ENCODE measurements at regions not wholly inside any gene's neighbourhood (a gene's known extent, or its start where the extent isn't known, plus 50 kb on each side); places are given as distances from the start of the nearest gene placed in this dataset.

GRCh38 chr2:220185766-220186305, 558.4 kb downstream of the SLC4A3 start:
- DNase-seq = no peak

- peak; percentile 8 for DNase-seq
Observed at GRCh38 chr2:220188031-220188430, 560.6 kb downstream of the SLC4A3 start.

GRCh38 chr2:220191031-220191430, 563.6 kb downstream of the SLC4A3 start:
- no peak for DNase-seq

- no peak for DNase-seq
Observed at GRCh38 chr2:220191737-220192136, 564.3 kb downstream of the SLC4A3 start.

- no peak for DNase-seq
Observed at GRCh38 chr2:220192994-220193753, 565.7 kb downstream of the SLC4A3 start.

- no peak for DNase-seq
Observed at GRCh38 chr2:220194630-220195584, 567.5 kb downstream of the SLC4A3 start.

- no peak for DNase-seq
Observed at GRCh38 chr2:220198896-220199295, 571.5 kb downstream of the SLC4A3 start.

- DNase-seq = no peak
Observed at GRCh38 chr2:220202066-220202465, 574.6 kb downstream of the SLC4A3 start.

GRCh38 chr2:220209093-220209492, 581.7 kb downstream of the SLC4A3 start:
- no peak for DNase-seq

GRCh38 chr2:220209751-220210150, 582.3 kb downstream of the SLC4A3 start:
- DNase-seq = no peak

- no peak for DNase-seq
Observed at GRCh38 chr2:220212296-220213080, 585.1 kb downstream of the SLC4A3 start.

GRCh38 chr2:220215785-220216184, 588.4 kb downstream of the SLC4A3 start:
- DNase-seq = no peak

- DNase-seq = no peak
Observed at GRCh38 chr2:220219371-220219770, 591.9 kb downstream of the SLC4A3 start.

- DNase-seq = no peak
Observed at GRCh38 chr2:220220009-220220408, 592.6 kb downstream of the SLC4A3 start.

GRCh38 chr2:220221992-220222391, 594.6 kb downstream of the SLC4A3 start:
- no peak for DNase-seq

- DNase-seq = no peak
Observed at GRCh38 chr2:220224691-220225543, 597.5 kb downstream of the SLC4A3 start.

- DNase-seq = no peak
Observed at GRCh38 chr2:220226076-220226475, 598.6 kb downstream of the SLC4A3 start.

- no peak for DNase-seq
Observed at GRCh38 chr2:220226546-220226945, 599.1 kb downstream of the SLC4A3 start.

GRCh38 chr2:220227266-220227920, 600.0 kb downstream of the SLC4A3 start:
- DNase-seq = no peak

- DNase-seq = no peak
Observed at GRCh38 chr2:220228310-220229006, 601.0 kb downstream of the SLC4A3 start.

GRCh38 chr2:220240641-220241040, 613.2 kb downstream of the SLC4A3 start:
- no peak for DNase-seq
